ENCODE measurements at regions not wholly inside any gene's neighbourhood (a gene's known extent, or its start where the extent isn't known, plus 50 kb on each side); places are given as distances from the start of the nearest gene placed in this dataset.
"Not testable (repeated sequence)": the region's sequence is repeated elsewhere in the genome, so short reads cannot be mapped to it uniquely, and the experiment has no call there.

- DNase-seq (ENCODE audit: low read depth, low spot score) = no peak
Measured at GRCh38 chr10:128576336-128576735, 450.1 kb upstream of the MKI67 start.

GRCh38 chr10:128576943-128577670, 450.9 kb upstream of the MKI67 start:
- DNase-seq (ENCODE audit: low read depth, low spot score) = no peak

- DNase-seq (ENCODE audit: low read depth, low spot score) = no peak
Measured at GRCh38 chr10:128577958-128578750, 451.9 kb upstream of the MKI67 start.

- DNase-seq (ENCODE audit: low read depth, low spot score) = no peak
Measured at GRCh38 chr10:128578766-128579165, 452.5 kb upstream of the MKI67 start.

- DNase-seq (ENCODE audit: low read depth, low spot score) = peak; percentile 66
Measured at GRCh38 chr10:128579280-128579865, 453.1 kb upstream of the MKI67 start.

GRCh38 chr10:128579901-128580300, 453.7 kb upstream of the MKI67 start:
- DNase-seq (ENCODE audit: low read depth, low spot score) = no peak

- not testable (repeated sequence) for DNase-seq (ENCODE audit: low read depth, low spot score)
Measured at GRCh38 chr10:128583125-128583524, 456.9 kb upstream of the MKI67 start.

- not testable (repeated sequence) for DNase-seq (ENCODE audit: low read depth, low spot score)
Measured at GRCh38 chr10:128586599-128586998, 460.4 kb upstream of the MKI67 start.

- no peak for DNase-seq (ENCODE audit: low read depth, low spot score)
Measured at GRCh38 chr10:128587689-128588088, 461.5 kb upstream of the MKI67 start.

GRCh38 chr10:128588402-128588801, 462.2 kb upstream of the MKI67 start:
- peak; percentile 43 for DNase-seq (ENCODE audit: low read depth, low spot score)

- no peak for DNase-seq (ENCODE audit: low read depth, low spot score)
Measured at GRCh38 chr10:128594688-128595087, 468.5 kb upstream of the MKI67 start.

- DNase-seq (ENCODE audit: low read depth, low spot score) = no peak
Measured at GRCh38 chr10:128596906-128597305, 470.7 kb upstream of the MKI67 start.

GRCh38 chr10:128599030-128599429, 472.8 kb upstream of the MKI67 start:
- DNase-seq (ENCODE audit: low read depth, low spot score) = no peak

- DNase-seq (ENCODE audit: low read depth, low spot score) = no peak
Measured at GRCh38 chr10:128599538-128599937, 473.3 kb upstream of the MKI67 start.

GRCh38 chr10:128602183-128602582, 476.0 kb upstream of the MKI67 start:
- DNase-seq (ENCODE audit: low read depth, low spot score) = no peak

GRCh38 chr10:128604025-128604424, 477.8 kb upstream of the MKI67 start:
- DNase-seq (ENCODE audit: low read depth, low spot score) = no peak

- no peak for DNase-seq (ENCODE audit: low read depth, low spot score)
Measured at GRCh38 chr10:128605180-128605579, 479.0 kb upstream of the MKI67 start.

- DNase-seq (ENCODE audit: low read depth, low spot score) = no peak
Measured at GRCh38 chr10:128606055-128606454, 479.8 kb upstream of the MKI67 start.

- DNase-seq (ENCODE audit: low read depth, low spot score) = no peak
Measured at GRCh38 chr10:128608791-128609190, 482.6 kb upstream of the MKI67 start.

GRCh38 chr10:128609460-128609859, 483.2 kb upstream of the MKI67 start:
- no peak for DNase-seq (ENCODE audit: low read depth, low spot score)

- no peak for DNase-seq (ENCODE audit: low read depth, low spot score)
Measured at GRCh38 chr10:128610113-128610512, 483.9 kb upstream of the MKI67 start.

- no peak for DNase-seq (ENCODE audit: low read depth, low spot score)
Measured at GRCh38 chr10:128612195-128612594, 486.0 kb upstream of the MKI67 start.

- DNase-seq (ENCODE audit: low read depth, low spot score) = no peak
Measured at GRCh38 chr10:128612631-128613030, 486.4 kb upstream of the MKI67 start.

All from ELF-1 (cell line).